HG03521 (cell line): ENCODE measurements at regions not wholly inside any gene's neighbourhood (a gene's known extent, or its start where the extent isn't known, plus 50 kb on each side); places are given as distances from the start of the nearest gene placed in this dataset.
"Not testable (repeated sequence)": the region's sequence is repeated elsewhere in the genome, so short reads cannot be mapped to it uniquely, and the experiment has no call there.

Experiments used
- ATAC-seq: cut with Tn5 transposase; IDR thresholded peaks from one replicate; pipeline ENCODE4 v1.9.1; 2021; ENCODE audit warnings: mild to moderate bottlenecking, moderate library complexity; ENCODE audit not compliant: unreplicated experiment

DNA sequence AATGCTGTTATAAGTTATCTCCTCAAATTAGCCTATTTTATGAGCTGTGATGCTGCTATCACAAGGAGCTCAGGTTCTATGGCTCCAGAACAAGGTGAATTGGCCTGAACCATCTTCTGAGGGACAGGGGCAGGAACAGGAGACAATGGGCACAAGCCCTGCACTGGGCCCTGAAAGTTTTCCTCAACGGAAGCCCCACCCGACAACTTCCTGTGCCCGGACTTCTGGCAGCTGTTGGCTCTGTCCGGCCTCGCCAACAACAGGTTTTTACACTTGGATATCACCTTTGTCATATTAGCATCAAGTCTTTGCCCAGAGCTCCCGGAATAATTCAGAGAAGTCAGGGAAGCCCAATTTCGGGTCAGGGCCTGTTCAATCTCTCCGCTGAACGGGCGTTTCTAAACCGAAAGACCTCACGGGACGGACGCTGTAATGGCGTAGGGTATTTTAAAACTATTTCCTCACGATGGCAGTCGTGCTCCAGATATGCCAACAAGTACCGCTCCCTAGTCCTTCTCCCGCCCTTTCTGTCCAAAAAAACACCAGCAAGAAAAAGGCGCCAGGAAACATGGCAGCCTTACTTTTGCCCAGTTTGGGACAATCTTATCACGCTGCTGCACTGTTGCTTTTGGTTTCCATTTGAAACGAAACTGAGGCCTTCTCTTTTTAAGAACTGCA lies 201.0 kb upstream of the STK26 start:
- ATAC-seq: no peak

DNA sequence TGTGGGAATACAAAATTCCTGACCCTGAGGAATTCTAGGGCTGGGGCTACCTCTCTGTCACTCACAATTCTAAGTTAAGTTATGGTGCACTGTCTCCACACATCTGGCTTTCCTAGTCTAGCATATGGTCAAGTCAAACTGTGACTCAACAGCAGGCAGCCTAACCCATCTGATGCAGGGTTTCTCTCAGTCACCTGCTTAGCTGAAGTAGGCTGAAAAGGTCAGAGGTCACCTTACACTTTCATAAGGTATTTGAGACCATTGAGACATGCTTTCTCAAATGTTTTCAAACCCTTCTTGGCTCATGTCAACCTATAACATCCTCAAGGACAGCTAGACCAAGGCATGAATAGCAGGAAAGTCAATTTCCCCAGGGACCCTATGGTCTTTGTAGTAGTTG lies 196.5 kb upstream of the STK26 start:
- no peak for ATAC-seq

GRCh38 chrX:131827935-131828334 lies 195.2 kb upstream of the STK26 start:
- ATAC-seq: peak; percentile 34

- no peak for ATAC-seq
These were observed 194.6 kb upstream of the STK26 start for GRCh38 chrX:131828482-131828881.

GRCh38 chrX:131830400-131831184 lies 192.5 kb upstream of the STK26 start:
- ATAC-seq: peak; percentile 70

GRCh38 chrX:131831185-131831520 lies 191.9 kb upstream of the STK26 start:
- ATAC-seq: no peak

DNA sequence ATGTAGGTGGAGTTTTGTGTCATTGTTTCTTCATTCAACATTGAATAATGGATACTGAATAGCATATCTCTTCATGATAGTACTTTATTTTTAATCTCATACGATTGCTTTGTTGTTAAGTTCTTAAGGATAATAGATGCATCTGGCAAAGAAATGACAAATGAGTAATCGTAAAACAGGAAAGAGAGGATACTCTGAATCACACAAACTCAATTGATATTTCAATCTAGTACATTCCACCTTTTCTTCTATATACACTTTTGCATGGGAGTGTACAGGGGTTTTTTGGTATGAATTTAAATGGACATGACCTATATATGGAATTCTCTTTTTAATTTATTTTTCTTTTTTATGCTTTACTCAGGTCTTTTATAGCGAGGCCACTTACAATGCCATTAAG lies 186.9 kb upstream of the STK26 start:
- ATAC-seq: no peak

DNA sequence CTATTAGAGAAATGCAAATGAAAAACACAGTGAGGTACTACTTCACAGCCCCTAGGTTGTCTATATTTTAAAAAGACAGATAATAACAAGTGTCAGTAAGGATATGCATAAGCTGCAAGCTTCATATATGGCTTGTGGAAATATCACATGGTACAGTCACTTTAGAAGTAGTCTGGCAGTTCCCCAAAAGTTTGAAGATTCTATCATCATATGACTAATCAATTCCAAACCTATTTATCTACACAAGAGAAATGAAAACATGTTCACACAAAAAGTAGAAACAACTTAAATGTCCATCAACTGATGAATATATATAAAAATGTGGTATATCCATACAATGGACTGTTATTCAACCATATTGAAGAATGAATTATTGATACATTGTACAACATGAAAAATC lies 185.8 kb upstream of the STK26 start:
- ATAC-seq: no peak

DNA sequence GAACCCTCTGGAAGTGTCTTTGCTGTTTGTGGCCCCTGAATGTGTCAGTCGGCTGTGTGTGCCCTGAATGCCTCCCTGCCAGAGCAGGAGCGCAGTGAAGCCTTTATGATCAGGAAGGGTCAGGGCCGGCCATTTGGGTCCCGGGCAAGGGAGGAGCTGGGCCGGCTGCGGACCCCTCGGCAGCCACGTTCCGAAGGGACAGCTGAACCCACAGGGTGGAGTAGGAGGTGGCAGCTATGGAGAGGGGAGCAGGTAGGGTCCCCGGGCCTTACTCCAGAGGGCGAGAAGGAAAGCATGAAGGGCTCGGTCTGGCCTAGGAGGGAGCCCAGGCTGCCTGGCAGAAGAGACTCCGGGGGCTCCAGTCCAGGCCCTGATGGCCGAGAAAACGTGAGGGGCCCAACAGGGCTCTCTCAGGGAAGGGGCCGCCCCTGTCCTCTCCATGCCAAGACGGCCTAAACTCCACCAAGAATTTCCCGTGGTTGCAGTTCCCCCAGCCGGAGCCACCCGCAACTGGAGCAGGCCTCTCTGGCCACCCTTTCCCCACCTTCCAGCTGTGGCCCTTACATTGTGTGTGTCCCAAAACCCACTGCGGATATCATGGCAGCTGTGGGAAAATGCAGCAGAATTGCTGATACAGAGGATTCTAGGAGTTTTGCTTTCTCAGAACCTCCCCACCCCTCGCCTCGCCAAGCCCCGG lies 182.2 kb upstream of the STK26 start:
- ATAC-seq: no peak

DNA sequence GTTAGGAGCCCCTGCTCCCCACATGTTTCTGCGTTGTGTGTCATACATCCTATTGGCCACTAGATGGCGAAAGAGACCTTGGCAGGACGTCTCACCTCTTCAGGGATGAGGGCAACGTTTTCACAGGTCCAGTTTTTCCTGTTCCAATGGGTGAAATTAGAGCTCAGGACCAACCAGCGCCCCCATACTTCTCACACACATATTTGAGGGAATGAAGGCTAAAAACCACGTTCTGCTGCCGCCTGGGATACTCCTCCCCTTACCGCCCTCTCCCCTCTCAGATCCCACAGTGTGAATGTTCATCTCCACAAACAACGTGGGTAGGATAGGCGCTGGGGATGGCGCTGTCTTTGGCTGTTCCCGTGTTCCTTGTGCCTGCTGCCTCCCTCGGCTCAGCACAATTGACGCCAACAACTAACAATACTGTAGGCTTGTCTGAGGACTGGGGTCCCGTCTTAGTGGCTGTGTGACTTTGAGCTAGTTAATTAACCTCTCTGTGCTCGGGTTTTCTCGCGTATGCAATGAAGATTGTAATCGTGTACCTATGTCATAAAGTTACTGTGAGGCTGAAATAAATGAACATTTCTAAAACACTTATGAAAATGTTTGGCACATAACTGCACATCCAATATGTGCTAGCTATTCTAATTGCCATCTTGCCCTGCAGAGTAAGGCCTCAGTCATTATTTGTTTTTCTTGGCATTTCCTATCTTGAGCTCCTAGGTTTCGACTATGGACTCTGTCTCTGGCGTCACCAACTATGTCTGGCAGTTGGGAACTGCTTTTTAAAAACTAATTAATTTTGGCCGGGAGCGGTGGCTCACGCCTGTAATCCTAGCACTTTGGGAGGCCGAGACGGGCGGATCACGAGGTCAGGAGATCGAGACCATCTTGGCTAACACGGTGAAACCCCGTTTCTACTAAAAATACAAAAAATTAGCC lies 181.3 kb upstream of the STK26 start:
- ATAC-seq: peak; percentile 66

- no peak for ATAC-seq
These were observed 179.1 kb upstream of the STK26 start for GRCh38 chrX:131843987-131844386.

DNA sequence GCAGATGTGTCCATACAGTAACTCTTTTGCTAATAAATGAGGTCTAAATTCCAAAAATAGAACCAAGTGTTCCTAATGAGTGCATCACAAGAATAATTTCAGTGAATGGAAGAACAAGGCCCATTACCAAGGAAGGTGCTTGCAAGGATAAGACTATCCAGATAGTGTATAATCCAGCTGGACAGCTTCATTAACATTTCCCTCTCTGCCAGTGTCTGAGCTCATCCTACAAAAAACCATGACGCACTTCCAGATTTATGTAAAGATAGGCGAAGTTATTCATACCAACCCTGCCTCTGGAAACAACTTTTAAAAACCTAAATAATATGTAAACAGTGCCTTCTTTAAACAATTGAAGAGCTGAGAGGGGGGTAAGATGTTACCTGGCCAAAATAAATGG lies 177.9 kb upstream of the STK26 start:
- no peak for ATAC-seq

DNA sequence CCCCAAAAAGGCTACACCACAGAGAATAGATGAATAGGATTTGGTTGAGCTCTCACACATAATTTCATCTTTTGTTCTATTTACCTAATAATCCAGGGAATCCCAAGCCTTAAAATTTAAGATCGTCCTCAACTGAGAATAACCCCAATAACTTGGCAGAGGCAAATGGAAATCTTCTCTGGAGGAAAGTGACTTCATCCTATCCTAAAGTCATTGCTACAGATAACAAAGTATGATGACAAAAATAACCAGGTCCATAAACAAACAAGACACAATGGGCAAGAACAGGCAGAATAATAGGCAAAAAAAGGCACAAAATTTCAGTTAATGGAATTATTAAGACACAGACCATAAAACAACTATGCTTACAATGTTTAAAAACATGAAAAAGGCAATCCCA lies 177.3 kb upstream of the STK26 start:
- no peak for ATAC-seq

GRCh38 chrX:131850964-131851363 lies 172.1 kb upstream of the STK26 start:
- not testable (repeated sequence) for ATAC-seq

DNA sequence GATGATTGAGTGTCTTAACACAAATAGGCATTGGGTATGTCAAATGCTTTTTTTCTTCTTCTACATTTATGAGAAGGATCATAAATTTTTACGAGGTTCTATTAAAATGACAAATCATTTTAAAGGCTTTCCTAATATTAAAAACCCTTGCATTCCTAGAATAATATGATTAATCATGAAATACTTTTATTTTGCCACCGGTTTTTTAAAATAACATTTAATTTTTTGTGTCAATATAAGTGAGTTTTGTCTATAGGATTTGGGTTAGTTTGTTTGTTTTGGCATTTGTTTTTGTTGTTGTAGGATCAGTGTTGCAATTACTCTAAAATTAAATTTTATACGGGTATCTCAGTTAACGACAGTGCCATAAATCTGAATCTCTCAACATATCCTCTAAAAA lies 169.7 kb upstream of the STK26 start:
- no peak for ATAC-seq

DNA sequence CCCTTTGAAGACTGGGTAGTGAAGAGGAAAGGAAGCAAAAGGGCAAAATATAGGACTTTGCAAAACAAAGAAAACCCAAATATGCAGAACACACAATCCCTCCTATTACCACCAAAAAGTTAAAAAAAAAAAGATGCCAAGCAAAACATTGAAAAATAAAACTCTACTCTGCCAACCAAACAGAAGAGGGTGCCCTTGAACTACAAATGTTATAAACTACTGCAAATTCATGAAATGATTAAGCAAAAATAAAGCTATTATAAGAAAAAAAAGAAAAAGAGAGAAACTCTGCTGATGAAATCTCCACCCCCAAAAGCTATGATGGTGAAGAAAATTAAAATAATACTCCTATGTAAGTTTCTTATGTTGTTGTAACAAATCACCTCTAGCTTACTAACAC lies 168.5 kb upstream of the STK26 start:
- ATAC-seq: no peak

DNA sequence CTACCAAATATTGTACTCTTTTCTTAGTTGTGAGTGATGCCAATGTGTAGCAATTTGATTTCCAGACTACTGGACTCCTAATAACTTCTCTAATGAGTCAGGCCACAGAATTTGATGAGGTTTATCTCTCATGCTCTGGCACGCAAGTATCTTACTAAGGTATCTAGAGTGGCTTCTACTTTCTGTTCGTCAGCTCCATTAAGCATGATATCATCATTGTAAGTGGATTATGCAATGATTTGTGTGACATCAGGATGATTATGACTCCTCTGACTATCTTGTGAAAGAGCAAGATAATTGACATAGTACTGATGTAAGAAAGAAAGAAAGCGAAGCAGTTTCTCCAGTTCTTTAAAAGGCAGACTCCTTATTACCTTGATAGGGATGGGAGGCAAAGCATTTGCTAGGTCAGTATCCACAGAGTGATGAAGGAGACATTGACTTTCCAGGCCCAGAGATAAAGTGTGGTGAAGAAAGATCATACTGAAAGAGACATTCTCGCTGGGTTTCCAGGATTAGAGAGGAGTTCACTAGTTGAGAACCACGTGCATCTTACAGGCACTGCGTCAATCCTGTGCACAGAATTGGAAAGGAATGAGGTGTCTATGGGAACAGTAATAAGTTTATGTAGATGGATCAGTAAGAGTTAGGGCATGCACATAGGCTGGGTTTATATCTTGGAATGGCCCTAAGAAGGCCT lies 161.9 kb upstream of the STK26 start:
- ATAC-seq: no peak

DNA sequence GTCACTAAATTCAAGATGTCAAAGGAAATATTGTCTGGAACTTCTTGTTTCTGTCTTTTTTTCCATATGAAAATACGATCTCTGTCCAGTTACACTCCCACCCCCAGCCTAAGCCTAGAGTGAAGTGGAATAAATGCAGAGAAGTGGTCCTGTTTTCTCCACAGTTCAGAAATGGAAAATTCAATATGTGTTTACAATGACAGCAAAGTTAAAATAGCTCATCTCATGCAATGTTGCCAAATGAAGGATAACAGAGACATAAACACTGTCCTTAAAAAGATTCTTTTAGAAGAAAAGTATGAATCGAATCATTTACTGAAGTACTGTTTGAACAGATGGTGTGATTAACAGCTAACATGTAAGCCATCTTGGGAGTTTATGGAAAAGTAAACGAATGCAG lies 160.8 kb upstream of the STK26 start:
- ATAC-seq: no peak

DNA sequence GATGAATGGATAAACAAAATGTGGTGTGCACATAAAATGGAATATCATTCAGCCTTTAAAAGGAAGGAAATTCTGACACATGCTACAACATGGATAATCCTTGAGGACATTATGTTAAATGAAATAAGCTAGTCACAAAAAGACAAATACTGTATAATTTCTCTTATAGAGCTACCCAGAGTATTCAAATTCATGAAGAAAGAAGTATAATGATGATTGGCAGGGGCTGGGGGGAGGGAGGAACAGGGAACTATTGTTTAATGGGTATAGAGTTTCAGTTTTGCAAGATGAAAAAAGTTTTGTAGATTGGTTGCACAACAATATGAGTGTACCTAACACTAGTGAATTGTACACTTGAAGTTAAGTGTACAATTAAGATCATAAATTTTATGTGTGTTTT lies 153.9 kb upstream of the STK26 start:
- ATAC-seq: no peak

DNA sequence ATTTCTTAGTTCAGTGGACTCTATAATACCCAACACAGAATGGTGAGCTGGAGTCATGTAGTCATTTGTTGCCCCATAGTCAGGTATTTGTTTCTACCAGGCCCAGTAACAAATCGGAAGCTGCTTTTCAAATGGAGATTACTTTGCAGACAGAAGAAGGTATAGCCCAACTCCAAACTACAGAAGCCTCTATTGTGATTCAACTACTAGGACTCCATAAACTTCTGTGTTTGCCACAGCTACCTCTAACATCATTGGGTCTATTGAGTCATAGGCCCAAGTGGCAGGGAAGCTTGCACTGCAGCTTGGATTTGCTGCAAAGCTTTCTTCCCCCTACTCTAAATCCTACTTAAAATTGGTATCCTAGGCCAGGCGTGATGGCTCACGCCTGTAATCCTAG lies 148.8 kb upstream of the STK26 start:
- ATAC-seq: no peak
